IMR-90 (cell line): ENCODE measurements at regions not wholly inside any gene's neighbourhood (a gene's known extent, or its start where the extent isn't known, plus 50 kb on each side); places are given as distances from the start of the nearest gene placed in this dataset.

Experiments
- ATAC-seq: fragments of 200-7000 bp; cut with Tn5 transposase; 2 replicates; pipeline ENCODE4 v1.9.1; 2020; ENCODE audit warnings: low read depth, mild to moderate bottlenecking, moderate library complexity
- BruUV-seq: library from RNA; stranded (reverse); fragments of 400-500 nt; replicated peaks from 2 replicates; lab custom pipeline; 2021; lab: Mats Ljungman, UMichigan
- CTCF ChIA-PET: fragments of 300-600 bp; formaldehyde crosslinking; extraction: SDS; loops from one replicate; lab custom pipeline; 2021; ENCODE audit warnings: antibody characterized with exemption; lab: Yijun Ruan, JAX
- POLR2A ChIA-PET: fragments of 300-600 bp; sonication (Branson Sonifier 250); formaldehyde crosslinking; loops from one replicate; lab custom pipeline; 2022; ENCODE audit warnings: antibody characterized with exemption; ENCODE audit not compliant: unreplicated experiment; lab: Charles Lee
- DNase-seq: peaks from one replicate; pipeline ENCODE4 v3.0.0; 2013
- H2AFZ ChIP-seq: replicated peaks from 2 replicates; pipeline ENCODE3; 2013; ENCODE audit warnings: low read length, mild to moderate bottlenecking; ENCODE audit not compliant: poor library complexity
- H2AK5ac ChIP-seq: 2 replicates; pipeline ENCODE4 v1.6.1; 2013; ENCODE audit warnings: low read depth, low read length, inconsistent platforms
- H2AK9ac ChIP-seq: replicated peaks from 2 replicates; pipeline ENCODE3; 2013; ENCODE audit warnings: mild to moderate bottlenecking, low read depth, low read length, moderate library complexity; ENCODE audit not compliant: poor library complexity
- H2BK120ac ChIP-seq: 2 replicates; pipeline ENCODE4 v1.6.1; 2013; ENCODE audit warnings: low read depth, low read length, inconsistent platforms
- H2BK15ac ChIP-seq: 3 replicates; pipeline ENCODE4 v1.6.1; 2013; ENCODE audit warnings: low read depth, low read length, inconsistent platforms
- H2BK20ac ChIP-seq: 2 replicates; pipeline ENCODE4 v1.6.1; 2013; ENCODE audit warnings: low read depth, mild to moderate bottlenecking, inconsistent platforms, low read length, moderate library complexity
- H2BK5ac ChIP-seq: 2 replicates; pipeline ENCODE4 v1.6.1; 2013; ENCODE audit warnings: mild to moderate bottlenecking, low read depth, low read length, inconsistent platforms; ENCODE audit not compliant: poor library complexity, severe bottlenecking
- H3K14ac ChIP-seq: replicated peaks from 2 replicates; pipeline ENCODE4 v1.6.1; 2013; ENCODE audit warnings: low read depth, low read length, inconsistent platforms
- H3K18ac ChIP-seq: 2 replicates; pipeline ENCODE4 v1.6.1; 2013; ENCODE audit warnings: low read depth, low read length, control low read depth
- H3K23ac ChIP-seq: 2 replicates; pipeline ENCODE4 v1.6.1; 2013; ENCODE audit warnings: low read depth, low read length, inconsistent platforms
- H3K27ac ChIP-seq: 2 replicates; pipeline ENCODE4 v1.5.1; 2013; ENCODE audit warnings: mild to moderate bottlenecking, control low read depth, low read length; ENCODE audit not compliant: insufficient read depth
- H3K27me3 ChIP-seq: 2 replicates; pipeline ENCODE4 v1.6.1; 2013; ENCODE audit warnings: low read length; ENCODE audit not compliant: control insufficient read depth, insufficient read depth
- H3K36me3 ChIP-seq: 2 replicates; pipeline ENCODE4 v1.6.1; 2013; ENCODE audit warnings: low read length, mixed read lengths; ENCODE audit not compliant: control insufficient read depth, insufficient read depth
- H3K4ac ChIP-seq: 2 replicates; pipeline ENCODE4 v1.6.1; 2013; ENCODE audit warnings: low read depth, low read length, inconsistent platforms
- H3K4me1 ChIP-seq: 2 replicates; pipeline ENCODE4 v1.6.1; 2013; ENCODE audit warnings: low read length, mixed read lengths; ENCODE audit not compliant: control insufficient read depth, insufficient read depth
- H3K4me2 ChIP-seq: 2 replicates; pipeline ENCODE4 v1.6.1; 2013; ENCODE audit warnings: low read depth, mild to moderate bottlenecking, control low read depth, low read length, moderate library complexity
- H3K4me3 ChIP-seq: 2 replicates; pipeline ENCODE4 v1.5.1; 2013; ENCODE audit warnings: low read depth, mild to moderate bottlenecking, control low read depth, low read length, moderate library complexity; ENCODE audit not compliant: insufficient read depth
- H3K56ac ChIP-seq: 2 replicates; pipeline ENCODE4 v1.6.1; 2013; ENCODE audit warnings: low read length, inconsistent platforms; ENCODE audit not compliant: insufficient read depth; ENCODE audit errors: extremely low read depth
- H3K79me1 ChIP-seq, 2 experiments: 2 replicates each; pipeline ENCODE4 v1.6.1; 2013; ENCODE audit warnings: low read length in 2 of 2, inconsistent platforms in 1 of 2, low read depth in 1 of 2
- H3K9ac ChIP-seq: 2 replicates; pipeline ENCODE4 v1.6.1; 2013; ENCODE audit warnings: low read depth, low read length, control low read depth
- H3K9me1 ChIP-seq: 2 replicates; pipeline ENCODE4 v1.6.1; 2013; ENCODE audit warnings: low read length, inconsistent platforms; ENCODE audit not compliant: insufficient read depth
- H3K9me3 ChIP-seq: 2 replicates; pipeline ENCODE4 v1.6.1; 2013; ENCODE audit warnings: low read length; ENCODE audit not compliant: control insufficient read depth, insufficient read depth
- H4K20me1 ChIP-seq: 2 replicates; pipeline ENCODE4 v1.6.1; 2013; ENCODE audit warnings: low read length, inconsistent platforms; ENCODE audit not compliant: insufficient read depth
- H4K5ac ChIP-seq: 2 replicates; pipeline ENCODE4 v1.6.1; 2013; ENCODE audit warnings: mild to moderate bottlenecking, low read depth, low read length, control low read depth
- H4K8ac ChIP-seq, 2 experiments: 2 replicates each; pipeline ENCODE4 v1.6.1; 2013; ENCODE audit warnings: low read depth in 2 of 2, low read length in 2 of 2, control low read depth in 1 of 2, inconsistent platforms in 1 of 2
- H4K91ac ChIP-seq: 2 replicates; pipeline ENCODE4 v1.6.1; 2013; ENCODE audit warnings: low read depth, low read length, inconsistent platforms; ENCODE audit not compliant: insufficient read depth
- BHLHE40 ChIP-seq: fragments of 150-350 bp; IDR thresholded peaks from 2 replicates; pipeline ENCODE4 v1.6.1; 2016; ENCODE audit warnings: mild to moderate bottlenecking, low read depth, low read length
- CEBPB ChIP-seq: IDR thresholded peaks from 2 replicates; pipeline ENCODE4 v1.6.1; 2012; ENCODE audit warnings: low read depth, low read length, improper control_type of control experiment
- CHD1 ChIP-seq: IDR thresholded peaks from 2 replicates; pipeline ENCODE4 v1.6.1; 2012; ENCODE audit warnings: low read depth, low read length, improper control_type of control experiment
- CTCF ChIP-seq: conservative IDR thresholded peaks from 2 replicates; pipeline ENCODE4 v1.5.1; 2012; ENCODE audit warnings: mild to moderate bottlenecking, low read depth, low read length, improper control_type of control experiment
- ELK1 ChIP-seq: fragments of 150-350 bp; IDR thresholded peaks from 2 replicates; pipeline ENCODE4 v1.6.1; 2016; ENCODE audit warnings: low read depth, mild to moderate bottlenecking, low read length, moderate library complexity, borderline replicate concordance
- FOS ChIP-seq: fragments of 150-350 bp; IDR thresholded peaks from 2 replicates; pipeline ENCODE4 v1.6.1; 2016; ENCODE audit warnings: low read depth, low read length
- MAFK ChIP-seq: IDR thresholded peaks from 2 replicates; pipeline ENCODE4 v1.6.1; 2012; ENCODE audit warnings: low read depth, low read length, improper control_type of control experiment
- MAZ ChIP-seq: IDR thresholded peaks from 2 replicates; pipeline ENCODE4 v1.6.1; 2012; ENCODE audit warnings: low read depth, mild to moderate bottlenecking, low read length, improper control_type of control experiment, moderate library complexity, borderline replicate concordance
- MXI1 ChIP-seq: IDR thresholded peaks from 2 replicates; pipeline ENCODE4 v1.6.1; 2012; ENCODE audit warnings: low read depth, mild to moderate bottlenecking, low read length, moderate library complexity, borderline replicate concordance
- NFE2L2 ChIP-seq: fragments of 150-350 bp; IDR thresholded peaks from 2 replicates; pipeline ENCODE4 v1.6.1; 2016; ENCODE audit warnings: low read depth, mild to moderate bottlenecking, low read length
- POLR2A ChIP-seq: IDR thresholded peaks from 2 replicates; pipeline ENCODE4 v1.6.1; 2012; ENCODE audit warnings: mild to moderate bottlenecking, low read depth, low read length
- RAD21 ChIP-seq: IDR thresholded peaks from 2 replicates; pipeline ENCODE4 v1.6.1; 2012; ENCODE audit warnings: low read length, improper control_type of control experiment
- RCOR1 ChIP-seq: IDR thresholded peaks from 2 replicates; pipeline ENCODE4 v1.6.1; 2012; ENCODE audit warnings: mild to moderate bottlenecking, low read length, improper control_type of control experiment; ENCODE audit not compliant: insufficient replicate concordance
- RFX5 ChIP-seq: IDR thresholded peaks from 2 replicates; pipeline ENCODE4 v1.8.0; 2012; ENCODE audit warnings: low read depth, mild to moderate bottlenecking, low read length, moderate library complexity
- SMC3 ChIP-seq: fragments of 150-350 bp; IDR thresholded peaks from 2 replicates; pipeline ENCODE4 v1.6.1; 2016; ENCODE audit warnings: low read depth, mild to moderate bottlenecking, antibody characterized with exemption, low read length, moderate library complexity
- USF2 ChIP-seq: fragments of 150-350 bp; IDR thresholded peaks from 2 replicates; pipeline ENCODE4 v1.6.1; 2017; ENCODE audit warnings: mild to moderate bottlenecking, antibody characterized with exemption, low read length, low read depth
- WGBS, 2 experiments: methylation state at CpG; one replicate each; pipeline versions ENCODE4 v1.1.5 to v1.1.7; 2013; ENCODE audit warnings: missing lambda C conversion rate in 2 of 2; ENCODE audit not compliant: insufficient read length in 1 of 2; ENCODE audit errors: extremely low coverage in 2 of 2; 5-methylcytosine and 5-hydroxymethylcytosine counted together
- dilution Hi-C: fragments of 300-500 bp; cut with HindIII; formaldehyde crosslinking; loops from one replicate; pipeline ENCODE4 v1.14.3; 2018; ENCODE audit warnings: low sequenced_read_pairs; ENCODE audit not compliant: unreplicated experiment
- in situ Hi-C: fragments of 300-500 bp; cut with MboI; formaldehyde crosslinking; loops from 3 replicates; pipeline ENCODE4 v1.14.3; 2019; ENCODE audit warnings: low sequenced_read_pairs, inconsistent platforms, mixed read lengths
- intact Hi-C: fragments of 100-400 bp; cut with micrococcal nuclease; formaldehyde crosslinking; loops from 2 replicates; pipeline ENCODE4 v1.10.0; 2022

GRCh38 chr4:19002170-19002569 is 980.6 kb upstream of the LCORL start:
- no peak for ATAC-seq
- no TSS peak for BruUV-seq
- Histone ChIP-seq H2AFZ (no peak overlapping the region), H2BK15ac (no peak overlapping the region), H3K23ac (no peak overlapping the region), H3K36me3 (no peaks in the 10 kb centered on the region), H2AK9ac (no peak overlapping the region), H3K4ac (no peak overlapping the region), H3K9me1 (no peaks in the 10 kb centered on the region), H3K56ac (no peak overlapping the region), H2BK20ac (no peak overlapping the region), H2BK120ac (no peak overlapping the region), H3K4me3 (no peak overlapping the region), H4K8ac (no peak overlapping the region), H2AK5ac (no peak overlapping the region), H4K5ac (no peak overlapping the region), H3K79me1 (no peaks in the 10 kb centered on the region), H3K27ac (no peak overlapping the region), H2BK5ac (no peak overlapping the region), H3K4me1 (peaks cover 2% of the 10 kb centered on the region), H4K91ac (no peak overlapping the region), H3K14ac (no peak overlapping the region), H3K9ac (no peak overlapping the region), H3K18ac (no peak overlapping the region), H3K4me2 (no peak overlapping the region), H3K27me3 (no peaks in the 10 kb centered on the region), H4K20me1 (no peaks in the 10 kb centered on the region), H3K9me3 (no peaks in the 10 kb centered on the region; the same call in 1 of the 2 replicates)
- POLR2A ChIA-PET, result no interaction called here
- intact Hi-C loops, result loop anchor here (10.0 kb wide), 1 partner anchor 1253 kb away; the partner anchor contains the start of gene SLIT2
- CTCF ChIA-PET, result no interaction called here
- WGBS, 2 experiments, result no CpG with 5 or more reads among the region's 4 CpGs
- dilution Hi-C loops, result no loop called here
- in situ Hi-C loops, result no loop called here
- TF ChIP-seq USF2 (no peak), NFE2L2 (no peak), ELK1 (no peak), MXI1 (no peak), POLR2A (no peak), RCOR1 (no peak), BHLHE40 (no peak), RAD21 (no peak), CEBPB (no peak), MAFK (no peak), CHD1 (no peak), CTCF (no peak), SMC3 (no peak), RFX5 (no peak), FOS (no peak), MAZ (no peak)
- no peak for DNase-seq
